ENCODE measurements at regions not wholly inside any gene's neighbourhood (a gene's known extent, or its start where the extent isn't known, plus 50 kb on each side); places are given as distances from the start of the nearest gene placed in this dataset.

- TF ChIP-seq TAF1 (IDR thresholded peaks at IDR 0.05; ENCODE audit: low read depth, low read length) = no peak
- TF ChIP-seq POU2F2 (IDR thresholded peaks at IDR 0.05; ENCODE audit: low read depth, low read length) = no peak
- TF ChIP-seq SPI1 (IDR thresholded peaks at IDR 0.05; ENCODE audit: low read depth, low read length) = no peak
- TF ChIP-seq POLR2A (IDR thresholded peaks at IDR 0.05; ENCODE audit: low read depth, low read length) = no peak
- DNase-seq (ENCODE audit: insufficient read length, low spot score) = no peak
- FAIRE-seq = no peak
Observed at GRCh38 chr6:55016261-55016660, 158.1 kb upstream of the HCRTR2 start.

GRCh38 chr6:55017555-55018300, 156.6 kb upstream of the HCRTR2 start:
- FAIRE-seq = no peak
- TF ChIP-seq POLR2AphosphoS5 (IDR thresholded peaks at IDR 0.05; ENCODE audit: low read depth, low read length) = no peak
- TF ChIP-seq POU2F2 (IDR thresholded peaks at IDR 0.05; ENCODE audit: low read depth, low read length) = no peak
- no peak for TF ChIP-seq SPI1 (IDR thresholded peaks at IDR 0.05; ENCODE audit: low read depth, low read length)
- no peak for TF ChIP-seq TAF1 (IDR thresholded peaks at IDR 0.05; ENCODE audit: low read depth, low read length)
- no peak for TF ChIP-seq PAX5 (IDR thresholded peaks at IDR 0.05; ENCODE audit: insufficient read depth, low read length, severe bottlenecking)
- TF ChIP-seq POLR2A (IDR thresholded peaks at IDR 0.05; ENCODE audit: low read depth, low read length) = no peak

GRCh38 chr6:55019591-55019990, 154.7 kb upstream of the HCRTR2 start:
- no peak for FAIRE-seq
- TF ChIP-seq TAF1 (IDR thresholded peaks at IDR 0.05; ENCODE audit: low read depth, low read length) (no peak), PAX5 (IDR thresholded peaks at IDR 0.05; ENCODE audit: insufficient read depth, low read length, severe bottlenecking) (no peak), SPI1 (IDR thresholded peaks at IDR 0.05; ENCODE audit: low read depth, low read length) (no peak), POLR2A (IDR thresholded peaks at IDR 0.05; ENCODE audit: low read depth, low read length) (no peak), POU2F2 (IDR thresholded peaks at IDR 0.05; ENCODE audit: low read depth, low read length) (no peak), POLR2AphosphoS5 (IDR thresholded peaks at IDR 0.05; ENCODE audit: low read depth, low read length) (no peak)
- DNase-seq (ENCODE audit: insufficient read length, low spot score) = no peak

More at GRCh38 chr6:55017555-55018300, 156.6 kb upstream of the HCRTR2 start:
- DNase-seq (ENCODE audit: insufficient read length, low spot score) = no peak

- TF ChIP-seq TAF1 (IDR thresholded peaks at IDR 0.05; ENCODE audit: low read depth, low read length) (no peak), POLR2A (IDR thresholded peaks at IDR 0.05; ENCODE audit: low read depth, low read length) (no peak), POU2F2 (IDR thresholded peaks at IDR 0.05; ENCODE audit: low read depth, low read length) (no peak), SPI1 (IDR thresholded peaks at IDR 0.05; ENCODE audit: low read depth, low read length) (no peak), POLR2AphosphoS5 (IDR thresholded peaks at IDR 0.05; ENCODE audit: low read depth, low read length) (no peak), PAX5 (IDR thresholded peaks at IDR 0.05; ENCODE audit: insufficient read depth, low read length, severe bottlenecking) (no peak)
- DNase-seq (ENCODE audit: insufficient read length, low spot score) = no peak
- FAIRE-seq = no peak
Observed at GRCh38 chr6:55023230-55023629, 151.1 kb upstream of the HCRTR2 start.

- FAIRE-seq (no peak), DNase-seq (ENCODE audit: insufficient read length, low spot score) (no peak)
- TF ChIP-seq SPI1 (IDR thresholded peaks at IDR 0.05; ENCODE audit: low read depth, low read length) = no peak
- no peak for TF ChIP-seq POLR2A (IDR thresholded peaks at IDR 0.05; ENCODE audit: low read depth, low read length)
- no peak for TF ChIP-seq POLR2AphosphoS5 (IDR thresholded peaks at IDR 0.05; ENCODE audit: low read depth, low read length)
- TF ChIP-seq PAX5 (IDR thresholded peaks at IDR 0.05; ENCODE audit: insufficient read depth, low read length, severe bottlenecking) = no peak
- no peak for TF ChIP-seq TAF1 (IDR thresholded peaks at IDR 0.05; ENCODE audit: low read depth, low read length)
- TF ChIP-seq POU2F2 (IDR thresholded peaks at IDR 0.05; ENCODE audit: low read depth, low read length) = no peak
Observed at GRCh38 chr6:55033016-55033546, 141.2 kb upstream of the HCRTR2 start.

- DNase-seq (ENCODE audit: insufficient read length, low spot score) = no peak
- no peak for TF ChIP-seq SPI1 (IDR thresholded peaks at IDR 0.05; ENCODE audit: low read depth, low read length)
- no peak for TF ChIP-seq POLR2A (IDR thresholded peaks at IDR 0.05; ENCODE audit: low read depth, low read length)
- no peak for TF ChIP-seq POU2F2 (IDR thresholded peaks at IDR 0.05; ENCODE audit: low read depth, low read length)
- no peak for TF ChIP-seq PAX5 (IDR thresholded peaks at IDR 0.05; ENCODE audit: insufficient read depth, low read length, severe bottlenecking)
- TF ChIP-seq TAF1 (IDR thresholded peaks at IDR 0.05; ENCODE audit: low read depth, low read length) = no peak
- no peak for TF ChIP-seq POLR2AphosphoS5 (IDR thresholded peaks at IDR 0.05; ENCODE audit: low read depth, low read length)
- no peak for FAIRE-seq
Observed at GRCh38 chr6:55034752-55035151, 139.6 kb upstream of the HCRTR2 start.

- DNase-seq (ENCODE audit: insufficient read length, low spot score) (no peak), FAIRE-seq (no peak)
- TF ChIP-seq POU2F2 (IDR thresholded peaks at IDR 0.05; ENCODE audit: low read depth, low read length) = no peak
- no peak for TF ChIP-seq TAF1 (IDR thresholded peaks at IDR 0.05; ENCODE audit: low read depth, low read length)
- TF ChIP-seq POLR2A (IDR thresholded peaks at IDR 0.05; ENCODE audit: low read depth, low read length) = no peak
- TF ChIP-seq SPI1 (IDR thresholded peaks at IDR 0.05; ENCODE audit: low read depth, low read length) = no peak
Observed at GRCh38 chr6:55040102-55040848, 134.0 kb upstream of the HCRTR2 start.

GRCh38 chr6:55046869-55047422, 127.4 kb upstream of the HCRTR2 start:
- DNase-seq (ENCODE audit: insufficient read length, low spot score) = no peak
- no peak for FAIRE-seq
- no peak for TF ChIP-seq PAX5 (IDR thresholded peaks at IDR 0.05; ENCODE audit: insufficient read depth, low read length, severe bottlenecking)
- TF ChIP-seq TAF1 (IDR thresholded peaks at IDR 0.05; ENCODE audit: low read depth, low read length) = no peak
- TF ChIP-seq POLR2A (IDR thresholded peaks at IDR 0.05; ENCODE audit: low read depth, low read length) = no peak
- no peak for TF ChIP-seq POU2F2 (IDR thresholded peaks at IDR 0.05; ENCODE audit: low read depth, low read length)
- no peak for TF ChIP-seq POLR2AphosphoS5 (IDR thresholded peaks at IDR 0.05; ENCODE audit: low read depth, low read length)
- no peak for TF ChIP-seq SPI1 (IDR thresholded peaks at IDR 0.05; ENCODE audit: low read depth, low read length)

GRCh38 chr6:55047451-55048044, 126.8 kb upstream of the HCRTR2 start:
- DNase-seq (ENCODE audit: insufficient read length, low spot score) (peak; percentile 2), FAIRE-seq (no peak)
- TF ChIP-seq SPI1 (IDR thresholded peaks at IDR 0.05; ENCODE audit: low read depth, low read length) (peak; percentile 58; the same call in 1 of the 2 replicates), PAX5 (IDR thresholded peaks at IDR 0.05; ENCODE audit: insufficient read depth, low read length, severe bottlenecking) (no peak)

All from GM12891 (cell line).